ENCODE measurements at regions not wholly inside any gene's neighbourhood (a gene's known extent, or its start where the extent isn't known, plus 50 kb on each side); places are given as distances from the start of the nearest gene placed in this dataset.

DNA sequence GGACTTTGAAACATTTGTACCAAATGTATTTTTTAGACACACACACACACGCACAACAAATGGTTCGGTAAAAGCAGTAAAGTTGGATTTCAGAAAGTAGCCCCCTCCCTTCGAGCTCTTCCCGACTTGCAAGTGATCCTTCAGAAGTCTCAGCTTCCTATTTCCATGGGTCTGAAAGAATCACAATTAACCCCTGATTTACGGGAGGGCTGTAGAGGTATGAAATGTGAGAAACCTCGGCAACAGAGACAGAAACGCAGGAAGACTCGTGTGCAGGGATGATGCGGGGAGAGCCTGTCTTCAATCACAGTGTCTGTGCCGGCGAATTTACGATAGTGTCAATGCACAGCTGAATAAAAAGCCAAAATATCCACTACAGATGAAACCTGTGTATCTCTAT lies 60.7 kb upstream of the VRK1 start:
- TF ChIP-seq, protein P1, sequence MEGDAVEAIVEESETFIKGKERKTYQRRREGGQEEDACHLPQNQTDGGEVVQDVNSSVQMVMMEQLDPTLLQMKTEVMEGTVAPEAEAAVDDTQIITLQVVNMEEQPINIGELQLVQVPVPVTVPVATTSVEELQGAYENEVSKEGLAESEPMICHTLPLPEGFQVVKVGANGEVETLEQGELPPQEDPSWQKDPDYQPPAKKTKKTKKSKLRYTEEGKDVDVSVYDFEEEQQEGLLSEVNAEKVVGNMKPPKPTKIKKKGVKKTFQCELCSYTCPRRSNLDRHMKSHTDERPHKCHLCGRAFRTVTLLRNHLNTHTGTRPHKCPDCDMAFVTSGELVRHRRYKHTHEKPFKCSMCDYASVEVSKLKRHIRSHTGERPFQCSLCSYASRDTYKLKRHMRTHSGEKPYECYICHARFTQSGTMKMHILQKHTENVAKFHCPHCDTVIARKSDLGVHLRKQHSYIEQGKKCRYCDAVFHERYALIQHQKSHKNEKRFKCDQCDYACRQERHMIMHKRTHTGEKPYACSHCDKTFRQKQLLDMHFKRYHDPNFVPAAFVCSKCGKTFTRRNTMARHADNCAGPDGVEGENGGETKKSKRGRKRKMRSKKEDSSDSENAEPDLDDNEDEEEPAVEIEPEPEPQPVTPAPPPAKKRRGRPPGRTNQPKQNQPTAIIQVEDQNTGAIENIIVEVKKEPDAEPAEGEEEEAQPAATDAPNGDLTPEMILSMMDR (conservative IDR thresholded peaks at IDR 0.05; ENCODE audit: low read depth, low read length): no peak
- TF ChIP-seq EZH2 (IDR thresholded peaks at IDR 0.05; ENCODE audit: low read length, unreplicated experiment): no peak
- TF ChIP-seq EZH2phosphoT487 (IDR thresholded peaks at IDR 0.05; ENCODE audit: borderline replicate concordance, low read length): no peak
- DNase-seq: no peak
- POLR2A ChIA-PET (ENCODE audit: unreplicated experiment): no interaction called here

DNA sequence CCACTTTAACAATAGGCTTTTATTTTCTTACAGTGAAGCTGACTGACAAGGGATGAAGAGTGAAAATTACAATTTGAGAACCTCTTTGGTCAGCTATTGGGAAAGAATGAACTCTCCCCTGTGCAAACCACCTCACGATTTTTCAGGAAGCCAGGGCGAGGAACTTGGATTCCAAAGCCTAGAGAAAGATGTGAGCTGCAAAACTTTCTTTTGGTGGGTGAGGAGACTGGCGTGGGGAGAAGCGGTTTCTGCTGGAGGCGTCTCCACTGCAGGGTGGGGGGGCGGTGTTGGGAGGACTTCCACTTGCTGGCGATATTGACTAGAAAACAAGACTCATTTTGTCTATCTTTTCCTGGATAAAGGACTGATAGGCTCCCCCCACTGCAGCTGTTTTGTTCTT lies 59.3 kb upstream of the VRK1 start:
- H3K27me3 ChIP-seq (ENCODE audit: low read length): peaks cover 81% of the 10 kb centered on the region
- POLR2A ChIA-PET (ENCODE audit: unreplicated experiment): no interaction called here
- ATAC-seq: no peak
- no peak for DNase-seq
- intact Hi-C loops (cut with micrococcal nuclease): no loop called here
- no peaks in the 10 kb centered on the region for H3F3A ChIP-seq (ENCODE audit: low read length, unreplicated experiment)
- H3K4me3 ChIP-seq (ENCODE audit: low read length): no peak overlapping the region
- H4K20me1 ChIP-seq (ENCODE audit: low read length): no peaks in the 10 kb centered on the region
- no peaks in the 10 kb centered on the region for H3K9me2 ChIP-seq (replicated peaks; ENCODE audit: low read length)
- TF ChIP-seq EZH2phosphoT487 (IDR thresholded peaks at IDR 0.05; ENCODE audit: borderline replicate concordance, low read length): no peak
- TF ChIP-seq EZH2 (IDR thresholded peaks at IDR 0.05; ENCODE audit: low read length, unreplicated experiment): no peak
- TF ChIP-seq, protein P1 (conservative IDR thresholded peaks at IDR 0.05; ENCODE audit: low read depth, low read length): no peak
- no peaks in the 10 kb centered on the region for H3K79me2 ChIP-seq (ENCODE audit: low read length)
- 0 out of 2 replicates have a peak, but pooled peaks cover 6% of the 10 kb centered on the region for H3K4me1 ChIP-seq (ENCODE audit: insufficient read depth, low read length)
- no peak overlapping the region for H2AFZ ChIP-seq (ENCODE audit: low read length)
- CTCF ChIA-PET: no interaction called here
- no peak overlapping the region for H3K9ac ChIP-seq (ENCODE audit: low read length)
- H3K27ac ChIP-seq (ENCODE audit: low read length): no peak overlapping the region
- no TSS peak for BruUV-seq (replicated peaks)
- no peak overlapping the region; the same call in 1 of the 2 replicates for H3K4me2 ChIP-seq (ENCODE audit: low read length)
- no peaks in the 10 kb centered on the region for H3K9me3 ChIP-seq (ENCODE audit: low read length)
- H3K36me3 ChIP-seq (ENCODE audit: low read depth, low read length): no peaks in the 10 kb centered on the region

More for the DNA sequence above, 60.7 kb upstream of the VRK1 start:
- no peak for ATAC-seq
- no TSS peak for BruUV-seq (replicated peaks)
- Histone ChIP-seq H2AFZ (ENCODE audit: low read length) (no peak overlapping the region), H3K36me3 (ENCODE audit: low read depth, low read length) (no peaks in the 10 kb centered on the region), H3K9me2 (replicated peaks; ENCODE audit: low read length) (no peaks in the 10 kb centered on the region), H3F3A (ENCODE audit: low read length, unreplicated experiment) (no peaks in the 10 kb centered on the region), H3K9ac (ENCODE audit: low read length) (no peak overlapping the region), H3K4me1 (ENCODE audit: insufficient read depth, low read length) (0 out of 2 replicates have a peak, but pooled peaks cover 6% of the 10 kb centered on the region), H3K4me2 (ENCODE audit: low read length) (no peak overlapping the region), H4K20me1 (ENCODE audit: low read length) (no peaks in the 10 kb centered on the region), H3K27ac (ENCODE audit: low read length) (no peak overlapping the region), H3K9me3 (ENCODE audit: low read length) (no peaks in the 10 kb centered on the region), H3K4me3 (ENCODE audit: low read length) (no peak overlapping the region), H3K27me3 (ENCODE audit: low read length) (peaks cover 96% of the 10 kb centered on the region), H3K79me2 (ENCODE audit: low read length) (no peaks in the 10 kb centered on the region)
- intact Hi-C loops (cut with micrococcal nuclease): no loop called here
- CTCF ChIA-PET: no interaction called here

- Histone ChIP-seq H3K36me3 (ENCODE audit: low read depth, low read length) (no peaks in the 10 kb centered on the region), H3K4me3 (ENCODE audit: low read length) (no peak overlapping the region), H3K79me2 (ENCODE audit: low read length) (no peaks in the 10 kb centered on the region), H3K4me1 (ENCODE audit: insufficient read depth, low read length) (0 out of 2 replicates have a peak, but pooled peaks cover 6% of the 10 kb centered on the region), H3F3A (ENCODE audit: low read length, unreplicated experiment) (no peaks in the 10 kb centered on the region), H3K9me3 (ENCODE audit: low read length) (no peaks in the 10 kb centered on the region), H2AFZ (ENCODE audit: low read length) (no peak overlapping the region), H3K27ac (ENCODE audit: low read length) (no peak overlapping the region), H3K9ac (ENCODE audit: low read length) (no peak overlapping the region), H3K27me3 (ENCODE audit: low read length) (peaks cover 73% of the 10 kb centered on the region), H3K4me2 (ENCODE audit: low read length) (no peak overlapping the region), H3K9me2 (replicated peaks; ENCODE audit: low read length) (no peaks in the 10 kb centered on the region), H4K20me1 (ENCODE audit: low read length) (no peaks in the 10 kb centered on the region)
- TF ChIP-seq EZH2 (IDR thresholded peaks at IDR 0.05; ENCODE audit: low read length, unreplicated experiment): no peak
- no peak for TF ChIP-seq EZH2phosphoT487 (IDR thresholded peaks at IDR 0.05; ENCODE audit: borderline replicate concordance, low read length)
- TF ChIP-seq, protein P1 (conservative IDR thresholded peaks at IDR 0.05; ENCODE audit: low read depth, low read length): no peak
- no TSS peak for BruUV-seq (replicated peaks)
- DNase-seq (no peak), ATAC-seq (no peak)
- ChIA-PET POLR2A (ENCODE audit: unreplicated experiment) (no interaction called here), CTCF (interaction anchor here (1.2 kb wide), 1 partner anchor 113 kb away, joined by 4 read pairs; no protein-coding TSS in a partner anchor)
- intact Hi-C loops (cut with micrococcal nuclease): no loop called here
Observed at GRCh38 chr14:96739200-96739910, 57.8 kb upstream of the VRK1 start.

Measured in PC-3 (cell line).